Activated CD8-positive, alpha-beta T cell treated with anti-CD3 and anti-CD28 coated beads for 36 hours (primary cell): ENCODE measurements at regions not wholly inside any gene's neighbourhood (a gene's known extent, or its start where the extent isn't known, plus 50 kb on each side); places are given as distances from the start of the nearest gene placed in this dataset.
A peak's percentile ranks its signal among the peaks of the same experiment; 100 is the strongest.
"Not testable (repeated sequence)": the region's sequence is repeated elsewhere in the genome, so short reads cannot be mapped to it uniquely, and the experiment has no call there.

ENCODE experiments used
- ATAC-seq: fragments of 200-7000 bp; cut with Tn5 transposase; one replicate; pipeline ENCODE4 v1.10.0; 2021; ENCODE audit warnings: mild to moderate bottlenecking, moderate library complexity
- CTCF ChIA-PET: fragments of 350-600 bp; sonication (Branson Sonifier 250); formaldehyde crosslinking; loops from one replicate; lab custom pipeline; 2021; ENCODE audit warnings: antibody characterized with exemption; lab: Charles Lee
- POLR2A ChIA-PET: fragments of 350-600 bp; sonication (Branson Sonifier 250); formaldehyde crosslinking; loops from one replicate; lab custom pipeline; 2021; ENCODE audit warnings: antibody characterized with exemption; lab: Charles Lee
- DNase-seq: peaks from one replicate; pipeline ENCODE4 v3.0.0-alpha.2; 2020
- H3K27ac Mint-ChIP-seq: one replicate; pipeline ENCODE4 v1.8.0; 2021; ENCODE audit warnings: mild to moderate bottlenecking, mixed read lengths
- H3K27me3 Mint-ChIP-seq: one replicate; pipeline ENCODE4 v1.8.0; 2021; ENCODE audit warnings: mixed read lengths
- H3K36me3 Mint-ChIP-seq: one replicate; pipeline ENCODE4 v1.8.0; 2021; ENCODE audit warnings: low read depth, mixed read lengths
- H3K4me1 Mint-ChIP-seq: one replicate; pipeline ENCODE4 v1.8.0; 2021; ENCODE audit warnings: low read depth, mixed read lengths
- H3K4me3 Mint-ChIP-seq: one replicate; pipeline ENCODE4 v1.8.0; 2021; ENCODE audit warnings: mild to moderate bottlenecking, moderate library complexity, mixed read lengths
- H3K9me3 Mint-ChIP-seq: one replicate; pipeline ENCODE4 v1.8.0; 2021; ENCODE audit warnings: mixed read lengths
- CTCF ChIP-seq: fragments of 200-600 bp; IDR thresholded peaks from one replicate; pipeline ENCODE4 v1.8.0; 2022; ENCODE audit warnings: antibody characterized with exemption, mild to moderate bottlenecking
- intact Hi-C: fragments of 100-400 bp; cut with micrococcal nuclease; formaldehyde crosslinking; loops from one replicate; pipeline ENCODE4 v1.10.0; 2022

DNA sequence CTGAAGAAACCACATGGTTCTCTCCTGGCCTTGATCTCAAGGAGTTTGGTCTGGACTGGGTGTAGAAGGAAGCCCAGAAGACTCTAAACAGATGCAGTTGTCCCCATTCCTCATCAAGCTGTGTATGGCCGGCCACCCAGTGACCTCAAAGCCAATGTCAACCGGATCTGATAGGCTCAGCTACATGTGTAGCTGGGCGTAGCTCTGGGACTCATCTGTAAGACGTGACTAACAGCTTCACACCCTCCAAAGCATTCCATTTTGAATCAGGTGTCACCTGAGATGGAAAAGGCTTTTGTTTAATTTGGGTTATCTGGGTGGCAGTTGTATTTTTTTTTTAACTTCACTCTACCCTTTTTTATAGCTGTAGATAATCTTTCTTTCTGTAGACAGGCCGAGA lies 130.4 kb downstream of the ABCC12 start:
- ATAC-seq, result no peak
- CTCF ChIA-PET, result no interaction called here
- Mint-ChIP-seq H3K36me3 (no peaks in the 10 kb centered on the region), H3K27ac (no peak overlapping the region), H3K4me3 (no peak overlapping the region), H3K27me3 (peaks cover 3% of the 10 kb centered on the region), H3K4me1 (no peaks in the 10 kb centered on the region), H3K9me3 (peaks cover 2% of the 10 kb centered on the region)
- no peak for TF ChIP-seq CTCF
- no peak for DNase-seq
- intact Hi-C loops, result no loop called here
- POLR2A ChIA-PET, result no interaction called here

DNA sequence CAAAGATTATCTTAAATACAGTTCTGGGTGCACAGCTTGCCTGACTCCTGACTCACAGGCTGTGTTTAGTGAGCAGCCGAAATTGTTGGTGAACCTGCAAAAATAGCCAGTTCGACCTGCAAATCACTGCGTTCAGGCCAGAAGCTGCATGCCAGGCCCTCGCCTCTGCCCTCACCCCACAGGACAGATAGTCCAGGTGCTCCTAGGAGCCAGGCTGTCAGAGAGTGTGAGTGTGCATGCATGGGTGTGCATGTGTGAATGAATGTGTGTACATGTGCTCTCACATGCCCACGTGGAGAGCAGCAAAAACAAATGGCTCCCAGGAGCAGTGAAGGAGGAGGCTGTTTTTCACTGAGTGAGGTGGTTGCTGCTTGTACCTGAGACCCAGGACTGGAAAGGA lies 131.8 kb downstream of the ABCC12 start:
- ATAC-seq (no peak), DNase-seq (no peak)
- Mint-ChIP-seq H3K4me3 (no peak overlapping the region), H3K27me3 (peaks cover 3% of the 10 kb centered on the region), H3K9me3 (peaks cover 2% of the 10 kb centered on the region), H3K27ac (no peak overlapping the region), H3K4me1 (no peaks in the 10 kb centered on the region), H3K36me3 (no peaks in the 10 kb centered on the region)
- ChIA-PET POLR2A (interaction anchor here (0.7 kb wide), 1 partner anchor 786 kb away, joined by 4 read pairs; no protein-coding TSS in a partner anchor), CTCF (no interaction called here)
- intact Hi-C loops, result no loop called here
- no peak for TF ChIP-seq CTCF

DNA sequence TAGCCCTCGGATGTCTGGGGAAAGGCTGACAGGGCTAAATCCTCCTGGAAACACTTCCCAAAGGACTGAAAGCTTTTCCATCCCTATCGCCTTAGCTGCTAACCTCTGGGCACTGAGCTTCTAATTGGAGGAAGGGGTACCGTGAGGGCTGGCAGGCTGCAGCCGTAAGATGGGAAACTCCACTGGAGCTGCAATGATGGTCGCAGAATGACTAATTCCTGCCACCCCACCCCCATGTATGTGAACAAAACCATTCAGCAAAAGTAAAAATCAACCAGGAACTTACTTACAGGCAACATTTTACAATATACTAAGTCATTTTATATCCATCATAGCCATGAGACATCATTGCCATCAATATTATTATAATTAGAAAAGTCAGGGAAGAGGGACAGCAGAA lies 133.3 kb downstream of the ABCC12 start:
- CTCF ChIA-PET, result interaction anchor here (1.2 kb wide), 1 partner anchor 19 kb away, joined by 4 read pairs; no protein-coding TSS in a partner anchor
- Mint-ChIP-seq H3K4me3 (no peak overlapping the region), H3K36me3 (no peaks in the 10 kb centered on the region), H3K9me3 (peaks cover 2% of the 10 kb centered on the region), H3K27ac (no peak overlapping the region), H3K4me1 (no peaks in the 10 kb centered on the region), H3K27me3 (peaks cover 3% of the 10 kb centered on the region)
- no peak for ATAC-seq
- intact Hi-C loops, result no loop called here
- TF ChIP-seq CTCF, result no peak
- peak; percentile 7 for DNase-seq
- POLR2A ChIA-PET, result no interaction called here

- intact Hi-C loops, H3K4me3 Mint-ChIP-seq, POLR2A ChIA-PET, H3K36me3 Mint-ChIP-seq, H3K4me1 Mint-ChIP-seq, DNase-seq, H3K9me3 Mint-ChIP-seq, H3K27me3 Mint-ChIP-seq, H3K27ac Mint-ChIP-seq, ATAC-seq, CTCF ChIA-PET: not testable (repeated sequence)
These were observed 135.2 kb downstream of the ABCC12 start for GRCh38 chr16:48020617-48021016.

- Mint-ChIP-seq H3K36me3 (no peaks in the 10 kb centered on the region), H3K27ac (no peak overlapping the region), H3K4me3 (no peak overlapping the region), H3K4me1 (no peaks in the 10 kb centered on the region), H3K27me3 (no peaks in the 10 kb centered on the region), H3K9me3 (peaks cover 2% of the 10 kb centered on the region)
- no peak for TF ChIP-seq CTCF
- no peak for ATAC-seq
- ChIA-PET POLR2A (no interaction called here), CTCF (no interaction called here)
- DNase-seq, result no peak
- intact Hi-C loops, result no loop called here
These were observed 141.3 kb downstream of the ABCC12 start for GRCh38 chr16:48014349-48015135.
